Motor neuron (in vitro differentiated cells): ENCODE measurements at regions not wholly inside any gene's neighbourhood (a gene's known extent, or its start where the extent isn't known, plus 50 kb on each side); places are given as distances from the start of the nearest gene placed in this dataset.

Experiments
- ATAC-seq, 8 experiments: fragments of 200-7000 bp; cut with Tn5 transposase; replicated peaks in 6 of 8; 2 replicates each; pipeline ENCODE4 v1.8.0; 2021; ENCODE audit warnings: mild to moderate bottlenecking in 8 of 8, moderate library complexity in 8 of 8
- H3K27ac ChIP-seq, 2 donors: fragments of 250-450 bp; sonication (Bioruptor Pico); 2 replicates each; pipeline ENCODE4 v1.9.0; 2021; ENCODE audit warnings: antibody characterized with exemption in 2 of 2, mild to moderate bottlenecking in 2 of 2, moderate library complexity in 1 of 2
- H3K4me1 ChIP-seq, 2 donors: fragments of 250-450 bp; sonication (Bioruptor Pico); replicated peaks in 1 of 2; 2 replicates each; pipeline ENCODE4 v1.6.1; 2021; ENCODE audit warnings: antibody characterized with exemption in 2 of 2, mild to moderate bottlenecking in 2 of 2, moderate library complexity in 1 of 2
- H3K4me3 ChIP-seq, 5 donors: fragments of 250-450 bp; sonication (Bioruptor Pico); 2 replicates each; pipeline ENCODE4 v1.9.0; 2021; ENCODE audit warnings: antibody characterized with exemption in 5 of 5, mild to moderate bottlenecking in 5 of 5, moderate library complexity in 4 of 5
- WGBS, 10 experiments: fragments of 450-650 bp; shearing (Covaris generic); methylation state at CpG; one replicate each; pipeline ENCODE4 v1.0.0; 2022; 5-methylcytosine and 5-hydroxymethylcytosine counted together
- in situ Hi-C, 9 experiments: fragments of 400-800 bp; cut with MboI; loops; one replicate each; pipeline ENCODE4 v1.15.0; 2021; ENCODE audit warnings: low sequenced_read_pairs in 9 of 9, low pct_unique_long_range_greater_than_20kb in 2 of 9; ENCODE audit not compliant: unreplicated experiment in 9 of 9

DNA sequence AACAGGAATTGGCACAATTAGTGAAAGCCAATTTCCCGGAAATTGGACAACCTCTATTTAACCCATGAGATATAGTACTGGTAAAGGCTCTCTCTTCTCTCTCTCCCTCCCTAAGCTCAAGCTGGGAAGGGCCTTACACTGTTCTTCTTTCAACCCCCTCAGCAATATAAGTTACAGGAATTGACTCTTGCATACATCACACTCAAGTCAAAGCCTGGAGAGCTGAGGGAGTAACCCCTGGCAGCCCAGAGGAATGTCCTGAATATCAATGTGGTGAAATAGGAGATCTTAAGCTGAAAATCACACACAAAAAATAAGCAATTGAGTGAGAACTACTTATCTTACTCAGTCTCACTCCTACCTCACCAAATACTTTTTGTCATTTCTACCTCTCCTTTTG lies 186.9 kb upstream of the SPOCK3 start:
- Histone ChIP-seq H3K4me1 (peaks cover 3 to 4% of the 10 kb centered on the region in 2 donors), H3K27ac (no peak overlapping the region), H3K4me3 (no peak overlapping the region)
- ATAC-seq: peak in 4 of 8 experiments; percentile 13 to 89 (median 40)
- in situ Hi-C loops: no loop called here
- WGBS, 10 experiments: 0 to 70% (median 57%) methylated on average over 1 of the region's 1 CpG; no CpG with 5 or more reads in 5 of the 10 experiments

DNA sequence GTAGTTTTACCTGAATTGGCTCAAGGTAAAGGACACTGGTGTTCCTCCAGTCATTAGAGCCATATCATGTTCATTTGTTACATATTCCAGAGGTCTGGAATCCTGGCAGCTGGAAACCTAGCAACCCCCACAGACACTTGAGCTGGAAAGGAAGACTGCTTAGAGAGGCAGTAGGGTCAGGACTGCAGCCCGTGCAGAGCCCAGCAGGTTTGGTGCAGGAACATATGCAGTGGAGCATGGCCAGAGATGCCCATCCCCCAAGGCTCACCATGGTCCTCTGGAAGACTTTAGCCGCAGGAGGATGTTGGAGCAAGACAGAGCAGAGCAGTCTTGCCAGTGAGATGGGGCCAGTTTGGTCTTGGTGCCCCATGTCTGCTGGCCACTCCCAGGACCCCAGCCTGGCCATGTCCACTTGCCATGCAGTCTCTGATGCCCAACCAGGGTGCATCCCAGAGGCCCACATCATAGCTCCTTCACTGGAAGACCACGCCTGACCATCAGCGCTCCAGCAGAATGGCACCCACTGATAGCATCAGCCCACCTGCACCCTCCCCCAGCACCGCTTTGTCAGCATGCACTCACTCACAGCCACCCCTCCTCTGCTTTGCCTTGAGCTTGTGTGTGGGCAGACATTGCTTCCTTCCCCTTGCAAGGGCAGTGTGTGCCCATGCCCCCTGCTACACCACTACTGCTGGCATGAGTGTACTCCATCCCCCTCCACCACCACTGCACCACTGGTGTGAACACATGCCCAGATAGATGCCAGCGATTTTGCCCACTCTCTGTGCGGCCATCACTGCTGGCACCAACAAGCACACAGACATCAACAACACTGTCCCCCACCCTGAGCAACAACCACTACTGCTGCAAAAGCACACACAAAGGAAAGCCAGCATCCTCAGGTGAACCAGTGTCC lies 190.3 kb upstream of the SPOCK3 start:
- Histone ChIP-seq H3K4me3 (no peak overlapping the region), H3K4me1 (peaks cover 3 to 4% of the 10 kb centered on the region in 2 donors), H3K27ac (no peak overlapping the region)
- WGBS, 10 experiments: 0 to 100% (median 78%) methylated on average over 1 to 3 of the region's 7 CpGs; no CpG with 5 or more reads in 5 of the 10 experiments
- no peak for ATAC-seq
- in situ Hi-C loops: no loop called here

DNA sequence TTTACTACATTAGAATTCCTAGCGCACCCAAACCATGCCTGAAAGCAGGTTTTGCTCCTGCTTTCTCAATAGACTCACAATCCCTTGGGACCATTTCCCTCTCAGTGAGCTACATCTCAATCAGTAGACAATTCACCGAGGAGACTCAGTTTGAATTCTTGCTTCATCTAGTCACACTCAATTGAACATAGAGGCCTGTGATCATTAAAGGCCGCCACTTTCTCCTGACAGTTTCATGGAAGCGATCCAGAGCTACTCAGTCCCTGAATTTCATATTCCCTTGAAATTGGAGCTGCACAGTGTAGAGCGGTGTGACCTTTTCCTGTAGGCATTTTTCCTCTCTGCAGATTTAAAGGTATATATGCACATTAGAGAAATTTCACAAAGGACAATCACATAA lies 193.9 kb upstream of the SPOCK3 start:
- in situ Hi-C loops: no loop called here

DNA sequence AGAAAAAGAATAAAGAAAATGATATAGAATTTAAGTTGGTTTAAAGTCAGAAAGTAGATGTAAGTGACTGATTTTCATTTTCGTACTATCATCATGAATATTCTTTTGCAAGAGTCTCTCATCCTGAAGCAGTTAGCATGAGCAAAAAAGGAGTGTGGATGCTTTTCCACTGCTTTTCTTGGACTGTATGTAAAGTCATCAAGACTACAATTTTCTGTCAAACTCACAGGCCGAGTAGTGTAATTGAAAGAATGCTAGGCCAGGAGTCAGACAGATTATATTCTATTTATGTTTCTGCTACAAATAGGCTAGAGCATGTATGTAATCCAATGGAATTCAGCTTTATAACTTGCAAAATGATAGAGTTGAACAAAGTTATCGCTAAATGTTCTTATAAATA lies 197.1 kb upstream of the SPOCK3 start:
- Histone ChIP-seq H3K27ac (no peak overlapping the region), H3K4me3 (no peak overlapping the region), H3K4me1 (no peaks in the 10 kb centered on the region)
- no peak for ATAC-seq
- in situ Hi-C loops: no loop called here
- 0 to 94% (median 50%) methylated on average over 2 to 3 of the region's 3 CpGs; no CpG with 5 or more reads in 2 of the 10 experiments for WGBS, 10 experiments

More for the DNA sequence above, 193.9 kb upstream of the SPOCK3 start:
- Histone ChIP-seq H3K4me1 (no peaks in the 10 kb centered on the region), H3K27ac (no peak overlapping the region), H3K4me3 (no peak overlapping the region)
- peak in 5 of 8 experiments; percentile 41 to 83 (median 80) for ATAC-seq
- 0 to 95% (median 44%) methylated on average over 1 to 5 of the region's 5 CpGs; no CpG with 5 or more reads in 2 of the 10 experiments for WGBS, 10 experiments

DNA sequence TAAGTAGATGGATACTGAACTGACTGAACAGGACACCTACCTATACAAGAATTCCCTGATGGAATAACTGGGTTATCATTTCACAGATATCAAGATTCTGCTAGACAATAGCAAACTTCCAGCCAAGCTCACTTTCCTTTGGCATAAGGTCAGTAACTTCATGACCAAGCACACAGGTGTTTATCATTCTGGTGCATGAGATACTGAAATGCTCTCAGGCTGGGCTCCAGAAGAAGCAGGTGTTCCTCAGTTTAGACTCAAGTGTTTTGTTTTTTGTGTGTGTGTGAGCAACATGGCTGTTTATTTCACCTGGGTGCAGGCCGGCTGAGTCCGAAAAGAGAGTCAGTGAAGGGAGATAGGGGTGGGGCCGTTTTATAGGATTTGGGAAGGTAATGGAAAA lies 201.5 kb upstream of the SPOCK3 start:
- Histone ChIP-seq H3K4me1 (no peaks in the 10 kb centered on the region), H3K4me3 (no peak overlapping the region), H3K27ac (no peak overlapping the region)
- in situ Hi-C loops: no loop called here
- 40 to 100% methylated on average over 1 to 2 of the region's 3 CpGs; no CpG with 5 or more reads in 8 of the 10 experiments for WGBS, 10 experiments
- no peak for ATAC-seq

DNA sequence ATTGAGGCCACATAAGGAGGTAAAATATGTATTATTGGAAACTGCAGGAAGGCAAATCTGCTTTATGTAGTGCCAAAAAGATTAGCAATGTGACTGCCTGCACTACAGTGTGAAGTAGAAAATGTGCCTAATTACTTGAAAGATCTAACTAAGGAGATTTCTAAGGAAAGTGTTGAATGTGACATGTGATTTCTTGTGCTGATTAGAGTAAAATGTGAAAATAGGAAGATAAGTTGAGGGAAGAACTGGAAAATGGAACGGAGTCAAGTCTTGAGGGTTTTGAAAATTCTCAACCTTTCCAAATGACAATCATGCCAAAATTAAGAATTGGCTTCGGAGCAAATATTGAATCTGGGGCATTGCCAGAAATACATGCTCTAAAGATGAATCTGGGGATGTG lies 209.5 kb upstream of the SPOCK3 start:
- ATAC-seq: no peak
- no peaks in the 10 kb centered on the region for H3K4me1 ChIP-seq
- no peak overlapping the region for H3K4me3 ChIP-seq
- in situ Hi-C loops: no loop called here
- 0 to 100% (median 67%) methylated on average over 1 to 2 of the region's 2 CpGs; no CpG with 5 or more reads in 1 of the 10 experiments for WGBS, 10 experiments
- H3K27ac ChIP-seq: no peak overlapping the region

DNA sequence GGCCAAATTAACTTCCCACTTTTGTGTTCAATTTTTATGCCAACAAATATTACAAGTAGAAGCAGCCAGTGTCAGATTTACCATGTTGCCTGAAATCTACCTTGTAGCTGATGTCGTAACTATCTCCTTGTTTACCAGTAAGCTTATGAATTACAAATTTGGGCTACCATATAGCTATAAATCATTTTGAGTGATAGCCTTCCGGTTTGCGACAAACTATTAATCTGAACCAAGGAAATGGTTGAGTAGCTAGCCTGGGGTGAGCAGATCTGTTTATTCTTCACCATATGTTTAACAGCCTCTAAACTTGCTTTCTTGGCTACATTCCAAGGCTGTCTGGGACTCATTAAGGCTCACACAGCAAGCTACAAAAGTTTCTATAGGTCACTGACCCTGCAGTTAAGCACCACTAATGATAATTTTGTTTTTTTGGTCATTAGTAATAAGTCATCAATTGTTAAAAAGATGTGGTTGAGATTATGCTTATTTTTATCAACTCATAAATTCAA lies 218.7 kb upstream of the SPOCK3 start:
- in situ Hi-C loops: no loop called here

DNA sequence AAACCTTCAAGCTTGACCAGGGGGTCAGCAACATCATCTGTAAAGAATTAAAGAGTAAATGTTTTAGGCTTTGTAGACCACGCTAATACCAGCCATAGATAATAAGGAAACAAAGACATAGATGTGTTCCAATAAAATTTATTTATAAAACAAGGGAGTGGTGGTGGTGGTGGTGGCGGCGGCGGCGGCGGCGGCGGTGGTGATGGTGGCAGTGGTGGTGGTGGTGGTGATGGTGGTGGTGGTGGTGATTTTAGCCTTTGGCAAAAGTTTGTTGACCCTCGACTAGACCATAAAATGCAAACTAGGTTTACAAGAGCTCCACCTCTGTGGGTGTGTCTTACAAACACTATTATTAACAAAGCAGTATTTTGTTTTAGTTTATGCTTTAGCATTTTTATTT lies 222.3 kb upstream of the SPOCK3 start:
- in situ Hi-C loops: no loop called here
- WGBS, 10 experiments: 0 to 100% (median 100%) methylated on average over 1 of the region's 9 CpGs; no CpG with 5 or more reads in 6 of the 10 experiments
- Histone ChIP-seq H3K4me1 (no peaks in the 10 kb centered on the region), H3K27ac (no peak overlapping the region), H3K4me3 (no peak overlapping the region)
- no peak for ATAC-seq

More for the DNA sequence above, 218.7 kb upstream of the SPOCK3 start:
- no peak overlapping the region for H3K27ac ChIP-seq
- no peak overlapping the region for H3K4me3 ChIP-seq
- WGBS, 10 experiments: 0 to 96% (median 86%) methylated on average over 1 to 3 of the region's 3 CpGs; no CpG with 5 or more reads in 1 of the 10 experiments
- no peak for ATAC-seq
- no peaks in the 10 kb centered on the region for H3K4me1 ChIP-seq

DNA sequence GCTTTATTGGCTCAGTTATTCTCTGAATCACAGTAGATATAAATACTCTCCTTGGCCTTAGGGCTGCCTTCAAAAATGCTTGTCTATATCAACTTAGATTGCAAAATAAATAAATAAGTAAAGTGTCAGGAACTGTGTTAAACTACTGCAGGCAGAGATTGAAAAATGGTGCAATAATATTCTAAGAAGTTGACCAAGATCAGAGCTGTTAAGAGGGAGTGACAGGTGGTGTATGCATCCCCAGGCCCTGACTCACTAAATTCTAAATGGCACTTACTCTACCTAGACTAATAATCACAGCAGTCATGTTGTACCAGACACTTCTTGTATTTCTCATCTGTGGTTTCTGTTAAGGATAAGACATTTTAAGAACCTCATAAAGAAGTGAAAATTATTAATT lies 235.1 kb upstream of the SPOCK3 start:
- Histone ChIP-seq H3K4me1 (no peaks in the 10 kb centered on the region), H3K27ac (no peak overlapping the region), H3K4me3 (no peak overlapping the region)
- ATAC-seq: no peak
- in situ Hi-C loops: no loop called here

DNA sequence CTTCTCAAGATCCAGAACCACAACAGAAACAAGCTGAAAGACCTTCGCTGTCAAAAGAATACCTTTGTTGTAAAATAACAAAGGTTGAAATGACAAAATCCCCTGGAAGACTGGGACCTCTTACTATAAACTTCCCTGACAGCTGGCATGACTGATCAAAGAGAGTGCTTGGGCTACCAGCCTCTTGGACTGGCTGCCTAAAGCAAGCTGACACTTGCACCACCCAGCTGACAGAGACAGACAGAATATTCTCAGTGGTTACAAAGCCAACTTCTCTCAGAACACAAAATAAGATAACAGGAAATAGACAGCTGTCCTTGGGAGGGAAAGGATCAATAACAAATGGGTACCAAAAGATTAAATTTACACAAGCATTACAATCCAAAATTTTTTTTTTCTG lies 241.7 kb upstream of the SPOCK3 start:
- no peaks in the 10 kb centered on the region for H3K4me1 ChIP-seq
- no peak for ATAC-seq
- in situ Hi-C loops: no loop called here
- no peak overlapping the region for H3K4me3 ChIP-seq
- H3K27ac ChIP-seq: no peak overlapping the region
- 0 to 100% (median 65%) methylated on average over 1 of the region's 1 CpG for WGBS, 10 experiments

DNA sequence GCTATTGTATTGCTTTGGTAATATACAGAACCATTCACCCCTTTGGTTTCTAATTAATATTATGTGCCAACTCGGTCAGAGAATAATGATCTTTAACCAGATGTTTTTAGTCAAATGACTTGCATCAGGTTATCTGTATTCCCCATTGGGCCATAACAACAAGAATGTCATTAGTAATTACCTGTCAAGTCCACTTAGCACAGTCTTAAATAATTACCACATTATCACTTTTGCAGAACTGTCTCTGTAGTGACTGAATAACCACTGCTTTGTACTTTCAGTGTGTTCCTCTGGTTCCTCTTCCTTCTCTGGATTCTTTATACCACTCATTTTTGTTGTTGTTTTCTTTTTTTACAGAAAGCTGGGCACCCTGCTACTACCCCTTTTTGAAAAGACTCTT lies 257.7 kb upstream of the SPOCK3 start:
- WGBS, 10 experiments: 0 to 60% (median 20%) methylated on average over 1 of the region's 1 CpG; no CpG with 5 or more reads in 1 of the 10 experiments
- in situ Hi-C loops: no loop called here
- ATAC-seq: peak in 5 of 8 experiments; percentile 44 to 68 (median 61)
- no peak overlapping the region for H3K27ac ChIP-seq
- H3K4me1 ChIP-seq: peaks cover 0 to 8% of the 10 kb centered on the region in 2 donors
- no peak overlapping the region for H3K4me3 ChIP-seq

DNA sequence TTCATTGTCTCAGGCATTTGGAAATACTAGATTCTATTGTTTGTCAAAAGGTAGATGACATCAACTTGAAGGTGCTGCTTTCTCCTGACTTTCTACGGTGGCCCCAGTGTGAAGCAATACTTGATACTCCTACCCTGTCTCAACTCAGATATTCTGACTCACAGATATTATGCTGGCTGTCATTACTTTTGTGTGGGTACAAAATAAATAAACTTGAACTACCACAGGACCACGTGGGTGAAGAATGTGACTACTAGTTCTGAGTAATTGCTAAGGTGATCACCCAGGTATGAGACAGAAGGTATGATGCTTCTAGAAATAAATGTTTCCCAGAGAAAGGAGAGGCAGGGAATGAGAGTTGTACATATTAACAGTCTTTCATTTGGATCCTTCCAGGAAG lies 275.3 kb upstream of the SPOCK3 start:
- H3K4me1 ChIP-seq: no peaks in the 10 kb centered on the region
- in situ Hi-C loops: no loop called here
- no peak overlapping the region for H3K27ac ChIP-seq
- WGBS, 10 experiments: 0 to 83% (median 78%) methylated on average over 1 to 2 of the region's 2 CpGs; no CpG with 5 or more reads in 3 of the 10 experiments
- no peak overlapping the region for H3K4me3 ChIP-seq
- no peak for ATAC-seq

DNA sequence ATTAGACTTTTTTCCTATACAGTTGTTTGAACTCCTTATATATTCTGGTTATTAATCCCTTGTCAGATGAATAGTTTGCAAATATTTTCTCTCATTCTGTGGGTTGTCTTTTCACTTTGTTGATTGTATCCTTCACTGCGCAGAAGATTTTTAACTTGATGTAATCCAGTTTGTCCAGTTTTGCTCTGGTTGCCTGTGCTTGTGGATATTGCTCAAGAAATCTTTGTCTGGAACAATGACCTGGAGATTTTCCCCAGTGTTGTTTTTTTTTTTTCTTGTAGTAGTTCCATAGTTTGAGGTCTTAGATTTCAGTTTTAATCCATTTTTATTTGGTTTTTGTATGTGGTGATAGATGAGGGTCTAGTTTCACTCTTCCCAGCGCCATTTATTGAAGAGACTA lies 289.8 kb upstream of the SPOCK3 start:
- in situ Hi-C loops: no loop called here
- Histone ChIP-seq H3K27ac (no peak overlapping the region), H3K4me1 (no peaks in the 10 kb centered on the region), H3K4me3 (no peak overlapping the region)
- ATAC-seq: no peak
- 0 to 100% (median 80%) methylated on average over 1 to 2 of the region's 2 CpGs; no CpG with 5 or more reads in 1 of the 10 experiments for WGBS, 10 experiments
